Endothelial cell of umbilical vein (primary cell): ENCODE measurements at regions not wholly inside any gene's neighbourhood (a gene's known extent, or its start where the extent isn't known, plus 50 kb on each side); places are given as distances from the start of the nearest gene placed in this dataset.

Experiments
- CTCF ChIP-seq, 2 donors: IDR thresholded peaks; 1 replicate in 1 of 2; 2 replicates in 1 of 2; pipeline ENCODE4 v1.5.1; 2011; ENCODE audit warnings: low read length in 2 of 2, mild to moderate bottlenecking in 2 of 2, moderate library complexity in 2 of 2, control low read depth in 1 of 2, inconsistent platforms in 1 of 2, low read depth in 1 of 2; ENCODE audit not compliant: insufficient read depth in 1 of 2; ENCODE audit errors: extremely low read depth in 1 of 2
- EZH2 ChIP-seq: IDR thresholded peaks from 2 replicates; pipeline ENCODE4 v1.6.1; 2012; ENCODE audit warnings: borderline replicate concordance, low read depth, mild to moderate bottlenecking, moderate library complexity, low read length, inconsistent platforms; ENCODE audit not compliant: severe bottlenecking
- FOS ChIP-seq: IDR thresholded peaks from 2 replicates; pipeline ENCODE4 v1.6.1; 2011; ENCODE audit warnings: mild to moderate bottlenecking, low read length, moderate library complexity, borderline replicate concordance; ENCODE audit not compliant: insufficient read depth
- POLR2A ChIP-seq: IDR thresholded peaks from 2 replicates; pipeline ENCODE4 v1.6.1; 2012; ENCODE audit warnings: low read depth, mild to moderate bottlenecking, control low read depth, low read length
- POLR2AphosphoS5 ChIP-seq: IDR thresholded peaks from 2 replicates; pipeline ENCODE4 v1.6.1; 2012; ENCODE audit warnings: low read depth, mild to moderate bottlenecking, control low read depth, low read length, moderate library complexity; ENCODE audit not compliant: insufficient read depth
- TF ChIP-seq, protein P1 (sequence below): IDR thresholded peaks from 2 replicates; pipeline ENCODE4 v1.6.1; 2011; ENCODE audit not compliant: insufficient read depth, insufficient read length

DNA sequence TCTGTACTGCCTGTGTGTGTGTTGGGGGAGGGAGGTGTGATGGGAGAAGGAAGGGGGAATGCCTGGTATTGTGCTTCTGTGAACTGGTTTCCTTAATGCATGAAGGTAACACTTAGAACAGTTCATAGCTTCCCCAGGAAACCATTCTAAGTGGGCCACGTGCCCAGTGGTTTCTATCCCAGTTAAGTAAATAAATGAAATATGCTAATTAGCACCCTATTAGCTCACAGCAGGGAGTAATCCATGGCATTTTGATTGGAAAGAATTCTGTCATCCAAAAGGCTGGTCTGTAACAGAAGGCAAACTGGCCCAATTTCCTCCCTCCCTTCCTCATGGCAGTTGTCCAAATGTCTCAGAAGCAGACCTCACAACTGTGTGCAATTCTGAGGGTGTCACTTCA lies 199.3 kb downstream of the TTLL7 start:
- no peak for TF ChIP-seq POLR2A
- no peak for TF ChIP-seq POLR2AphosphoS5
- TF ChIP-seq, protein P1, sequence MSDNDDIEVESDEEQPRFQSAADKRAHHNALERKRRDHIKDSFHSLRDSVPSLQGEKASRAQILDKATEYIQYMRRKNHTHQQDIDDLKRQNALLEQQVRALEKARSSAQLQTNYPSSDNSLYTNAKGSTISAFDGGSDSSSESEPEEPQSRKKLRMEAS: no peak
- no peak for TF ChIP-seq CTCF (IDR thresholded peaks at IDR 0.05; ENCODE audit: extremely low read depth in 1 of 2, insufficient read depth in 1 of 2, low read depth in 1 of 2, low read length in 2 of 2)
- TF ChIP-seq EZH2: no peak
- TF ChIP-seq FOS: no peak
